Breast epithelium (tissue), 4 donors: ENCODE measurements at regions not wholly inside any gene's neighbourhood (a gene's known extent, or its start where the extent isn't known, plus 50 kb on each side); places are given as distances from the start of the nearest gene placed in this dataset.

Source experiments
- DNase-seq, 2 donors: peaks; one replicate each; pipeline ENCODE4 v3.0.0-alpha.2; 2019; ENCODE audit warnings: low spot score in 2 of 2
- H3K27ac ChIP-seq, 2 donors: fragments of 200-600 bp; sonication (generic) in 1 of 2; one replicate each; pipeline ENCODE4 v1.5.1; 2016 to 2019; ENCODE audit warnings: mild to moderate bottlenecking in 1 of 2
- H3K27me3 ChIP-seq, 2 donors: fragments of 200-600 bp; sonication (generic) in 1 of 2; one replicate each; pipeline versions ENCODE4 v1.5.1 to v1.6.0; 2017 to 2019; ENCODE audit warnings: control low read depth in 1 of 2, mild to moderate bottlenecking in 1 of 2
- H3K36me3 ChIP-seq: fragments of 200-600 bp; one replicate; pipeline ENCODE4 v1.5.1; 2019
- H3K4me1 ChIP-seq, 2 donors: fragments of 200-600 bp; sonication (generic); one replicate each; pipeline ENCODE4 v1.5.1; 2016 to 2019; ENCODE audit warnings: control low read depth in 1 of 2
- H3K4me3 ChIP-seq, 3 donors: fragments of 200-600 bp; sonication (generic); 1 replicate in 2 of 3; 2 replicates in 1 of 3; pipeline ENCODE4 v1.5.1; 2016 to 2019; ENCODE audit warnings: mild to moderate bottlenecking in 3 of 3, moderate library complexity in 2 of 3
- H3K9me3 ChIP-seq, 2 donors: fragments of 200-600 bp; sonication (generic) in 1 of 2; one replicate each; pipeline ENCODE4 v1.5.1; 2016 to 2019; ENCODE audit warnings: control low read depth in 1 of 2
- POLR2A ChIP-seq: fragments of 450-650 bp; IDR thresholded peaks from one replicate; pipeline ENCODE4 v1.6.1; 2016; ENCODE audit warnings: antibody characterized with exemption, mild to moderate bottlenecking, moderate library complexity
- POLR2AphosphoS5 ChIP-seq, 3 donors: sonication (generic); formaldehyde crosslinking; IDR thresholded peaks; one replicate each; pipeline ENCODE4 v1.6.1; 2017; ENCODE audit warnings: antibody characterized with exemption in 3 of 3
- intact Hi-C: fragments of 100-400 bp; cut with DNase I; formaldehyde crosslinking; loops from one replicate; pipeline ENCODE4 v1.15.1; 2023; ENCODE audit warnings: low total_unique reads
- TF ChIP-seq, protein P1 (sequence below), 3 donors: fragments of 450-650 bp; IDR thresholded peaks; one replicate each; pipeline ENCODE4 v1.5.1; 2016 to 2017; ENCODE audit warnings: antibody characterized with exemption in 3 of 3, mild to moderate bottlenecking in 3 of 3, moderate library complexity in 3 of 3

- DNase-seq = no peak
- H3K27me3 ChIP-seq = no peaks in the 10 kb centered on the region
- H3K36me3 ChIP-seq = no peaks in the 10 kb centered on the region
- H3K9me3 ChIP-seq = no peaks in the 10 kb centered on the region
- H3K4me1 ChIP-seq = no peaks in the 10 kb centered on the region
- no peak overlapping the region for H3K27ac ChIP-seq
- TF ChIP-seq POLR2AphosphoS5 (IDR thresholded peaks at IDR 0.05) (no peak), POLR2A (no peak)
- TF ChIP-seq, protein P1, sequence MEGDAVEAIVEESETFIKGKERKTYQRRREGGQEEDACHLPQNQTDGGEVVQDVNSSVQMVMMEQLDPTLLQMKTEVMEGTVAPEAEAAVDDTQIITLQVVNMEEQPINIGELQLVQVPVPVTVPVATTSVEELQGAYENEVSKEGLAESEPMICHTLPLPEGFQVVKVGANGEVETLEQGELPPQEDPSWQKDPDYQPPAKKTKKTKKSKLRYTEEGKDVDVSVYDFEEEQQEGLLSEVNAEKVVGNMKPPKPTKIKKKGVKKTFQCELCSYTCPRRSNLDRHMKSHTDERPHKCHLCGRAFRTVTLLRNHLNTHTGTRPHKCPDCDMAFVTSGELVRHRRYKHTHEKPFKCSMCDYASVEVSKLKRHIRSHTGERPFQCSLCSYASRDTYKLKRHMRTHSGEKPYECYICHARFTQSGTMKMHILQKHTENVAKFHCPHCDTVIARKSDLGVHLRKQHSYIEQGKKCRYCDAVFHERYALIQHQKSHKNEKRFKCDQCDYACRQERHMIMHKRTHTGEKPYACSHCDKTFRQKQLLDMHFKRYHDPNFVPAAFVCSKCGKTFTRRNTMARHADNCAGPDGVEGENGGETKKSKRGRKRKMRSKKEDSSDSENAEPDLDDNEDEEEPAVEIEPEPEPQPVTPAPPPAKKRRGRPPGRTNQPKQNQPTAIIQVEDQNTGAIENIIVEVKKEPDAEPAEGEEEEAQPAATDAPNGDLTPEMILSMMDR (IDR thresholded peaks at IDR 0.05) = no peak
- intact Hi-C loops = no loop called here
- no peak overlapping the region for H3K4me3 ChIP-seq
These were observed 418.5 kb upstream of the SEMA3A start for GRCh38 chr7:84612981-84613681.

DNA sequence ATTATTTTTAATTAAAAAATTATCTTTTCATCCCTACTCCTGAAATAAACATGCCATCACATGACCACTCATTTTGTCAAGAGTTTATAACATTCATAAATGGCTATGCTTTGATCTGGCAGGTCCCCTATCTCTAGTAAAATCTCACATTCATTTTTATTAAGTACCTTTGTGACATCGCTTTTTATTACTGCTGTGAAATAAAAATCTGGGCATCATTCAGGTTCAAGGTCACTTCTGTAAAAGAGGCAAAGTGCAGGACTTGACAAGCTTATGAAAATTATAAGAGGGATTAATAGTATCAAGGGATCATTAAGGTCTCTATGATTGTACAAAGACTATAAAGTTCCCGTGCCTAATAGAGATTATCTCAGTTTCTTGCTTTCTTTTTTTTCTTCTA, 416.8 kb upstream of the SEMA3A start:
- intact Hi-C loops = no loop called here
- Histone ChIP-seq H3K4me1 (no peaks in the 10 kb centered on the region), H3K4me3 (no peak overlapping the region), H3K36me3 (no peaks in the 10 kb centered on the region), H3K27me3 (no peaks in the 10 kb centered on the region), H3K9me3 (no peaks in the 10 kb centered on the region), H3K27ac (no peak overlapping the region)
- no peak for TF ChIP-seq POLR2A
- TF ChIP-seq, protein P1 (IDR thresholded peaks at IDR 0.05) = no peak
- TF ChIP-seq POLR2AphosphoS5 (IDR thresholded peaks at IDR 0.05) = no peak
- DNase-seq = no peak

DNA sequence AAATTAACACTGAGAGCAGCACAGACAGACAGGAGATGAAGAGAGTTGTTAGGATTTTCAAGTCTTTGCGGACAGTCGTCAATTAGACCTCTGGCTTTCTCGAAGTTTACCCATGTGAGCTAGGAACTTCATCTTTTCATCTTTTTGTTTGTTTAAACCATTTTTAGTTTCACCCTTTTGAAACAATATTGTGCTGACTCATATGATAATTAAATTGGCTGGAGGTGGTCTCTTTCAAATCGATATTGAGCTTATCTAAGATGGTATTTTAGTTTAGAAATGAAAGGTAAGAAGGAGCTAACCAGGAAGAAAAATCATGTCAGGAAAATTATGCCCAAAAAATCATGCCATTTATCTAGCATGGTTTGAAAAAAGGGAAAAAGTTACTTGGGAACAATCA, 415.8 kb upstream of the SEMA3A start:
- no peak for TF ChIP-seq POLR2AphosphoS5 (IDR thresholded peaks at IDR 0.05)
- TF ChIP-seq POLR2A = no peak
- TF ChIP-seq, protein P1 (IDR thresholded peaks at IDR 0.05) = no peak
- H3K27ac ChIP-seq = no peak overlapping the region
- H3K36me3 ChIP-seq = no peaks in the 10 kb centered on the region
- no peaks in the 10 kb centered on the region for H3K9me3 ChIP-seq
- H3K4me3 ChIP-seq = no peak overlapping the region
- intact Hi-C loops = no loop called here
- no peaks in the 10 kb centered on the region for H3K4me1 ChIP-seq
- DNase-seq = no peak
- no peaks in the 10 kb centered on the region for H3K27me3 ChIP-seq

DNA sequence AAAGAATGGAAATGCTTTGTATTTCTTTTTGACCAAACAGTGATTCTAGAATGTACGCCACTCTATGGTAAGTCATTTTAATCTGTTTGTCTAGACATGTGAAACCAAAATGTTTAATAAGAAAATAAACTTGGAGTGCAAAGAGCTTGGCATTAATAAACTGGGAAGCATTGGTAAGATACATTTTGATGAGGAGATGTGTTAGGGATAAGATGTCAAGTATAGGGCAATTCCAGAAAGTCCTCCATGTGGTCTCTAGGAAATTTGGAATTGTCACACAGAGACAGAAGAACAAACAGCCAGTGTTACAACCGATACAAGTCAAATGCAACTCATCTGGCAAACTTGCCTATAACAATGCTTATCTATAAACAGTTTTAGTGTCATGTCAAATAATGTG, 410.7 kb upstream of the SEMA3A start:
- Histone ChIP-seq H3K9me3 (peaks cover 7 to 12% of the 10 kb centered on the region in 2 donors), H3K36me3 (no peaks in the 10 kb centered on the region), H3K4me1 (no peaks in the 10 kb centered on the region), H3K27ac (no peak overlapping the region), H3K4me3 (no peak overlapping the region), H3K27me3 (no peaks in the 10 kb centered on the region)
- no peak for TF ChIP-seq POLR2AphosphoS5 (IDR thresholded peaks at IDR 0.05)
- TF ChIP-seq, protein P1 (IDR thresholded peaks at IDR 0.05) = no peak
- no peak for TF ChIP-seq POLR2A
- intact Hi-C loops = no loop called here
- DNase-seq = no peak

DNA sequence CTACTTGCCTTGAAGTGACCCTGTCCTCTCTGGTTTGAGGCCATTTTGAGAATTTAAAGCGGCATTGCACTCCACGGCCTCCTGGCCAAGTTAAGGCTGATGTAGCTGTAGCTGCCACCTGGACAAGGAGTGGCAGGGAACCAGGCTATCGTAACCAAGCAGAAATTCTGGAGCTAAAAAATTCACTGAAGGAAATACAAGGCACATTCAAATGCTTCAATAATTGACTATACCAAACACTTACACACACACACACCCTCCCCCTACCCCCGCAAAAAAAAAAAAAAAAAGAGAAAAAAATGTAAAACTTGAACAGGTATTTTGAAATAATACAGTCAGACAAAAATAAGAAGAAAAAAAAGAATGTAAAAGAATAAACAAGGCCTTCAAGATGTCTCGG, 409.0 kb upstream of the SEMA3A start:
- intact Hi-C loops = loop anchor here (5.0 kb wide), 1 partner anchor 976 kb away; no protein-coding TSS in a partner anchor
- peaks cover 7 to 12% of the 10 kb centered on the region in 2 donors for H3K9me3 ChIP-seq
- H3K4me1 ChIP-seq = no peaks in the 10 kb centered on the region
- H3K36me3 ChIP-seq = no peaks in the 10 kb centered on the region
- DNase-seq = no peak
- no peak overlapping the region for H3K27ac ChIP-seq
- TF ChIP-seq, protein P1 (IDR thresholded peaks at IDR 0.05) = no peak
- TF ChIP-seq POLR2AphosphoS5 (IDR thresholded peaks at IDR 0.05) (no peak), POLR2A (no peak)
- H3K27me3 ChIP-seq = no peaks in the 10 kb centered on the region
- H3K4me3 ChIP-seq = no peak overlapping the region
